DND-41 (cell line): ENCODE measurements at regions not wholly inside any gene's neighbourhood (a gene's known extent, or its start where the extent isn't known, plus 50 kb on each side); places are given as distances from the start of the nearest gene placed in this dataset.

Source experiments
- CTCF ChIP-seq: IDR thresholded peaks from 2 replicates; pipeline ENCODE4 v1.5.1; 2012; ENCODE audit warnings: borderline replicate concordance, low read length, moderate library complexity, mild to moderate bottlenecking; ENCODE audit not compliant: poor library complexity, severe bottlenecking; ENCODE audit errors: extremely low read depth
- EZH2 ChIP-seq: IDR thresholded peaks from 3 replicates; pipeline ENCODE4 v1.6.1; 2012; ENCODE audit warnings: borderline replicate concordance, low read depth, mild to moderate bottlenecking, moderate library complexity, low read length, inconsistent platforms; ENCODE audit not compliant: severe bottlenecking

DNA sequence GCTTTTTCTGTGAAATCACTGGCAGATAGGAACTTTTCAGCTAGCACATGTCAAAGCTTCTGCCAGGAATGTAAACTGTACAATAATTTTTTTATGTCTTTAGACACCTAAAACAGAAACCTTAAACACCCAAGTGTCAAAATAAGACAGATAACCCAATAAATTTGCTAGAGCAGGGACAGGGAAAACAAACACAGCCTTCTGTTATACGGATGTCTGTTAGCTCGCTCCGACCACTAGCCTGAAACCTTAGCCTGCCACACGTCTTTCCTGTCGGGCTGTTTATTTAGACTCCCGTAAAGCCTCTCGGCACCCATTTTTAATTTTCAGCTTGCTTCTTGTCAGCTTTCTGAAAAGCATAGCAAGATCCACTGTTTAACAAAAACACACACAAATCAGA lies 355.4 kb upstream of the SLC24A2 start:
- no peak for TF ChIP-seq EZH2
- TF ChIP-seq CTCF = no peak
